ENCODE measurements at regions not wholly inside any gene's neighbourhood (a gene's known extent, or its start where the extent isn't known, plus 50 kb on each side); places are given as distances from the start of the nearest gene placed in this dataset.

GRCh38 chr2:194700726-194701125 lies 956.3 kb upstream of the SLC39A10 start:
- TF ChIP-seq POLR2A (IDR thresholded peaks at IDR 0.05; ENCODE audit: low read depth, low read length): no peak
- TF ChIP-seq POLR2AphosphoS5 (IDR thresholded peaks at IDR 0.05; ENCODE audit: low read depth, low read length): no peak
- TF ChIP-seq TAF1 (IDR thresholded peaks at IDR 0.05; ENCODE audit: borderline replicate concordance, low read depth, low read length): no peak

Data from GM12892 (cell line).